Stimulated activated memory B cell treated with anti-CD40 and anti-IgM and Interleukin-4, amounts not matched to agents 10 μg/mL and 1 μg/mL and 100 μg/mL, for 72 hours (primary cell): ENCODE measurements at regions not wholly inside any gene's neighbourhood (a gene's known extent, or its start where the extent isn't known, plus 50 kb on each side); places are given as distances from the start of the nearest gene placed in this dataset.
"Not testable (repeated sequence)": the region's sequence is repeated elsewhere in the genome, so short reads cannot be mapped to it uniquely, and the experiment has no call there.

Experiments used
- ATAC-seq: fragments of 150-1000 bp; cut with Tn5 transposase; 2 replicates; pipeline ENCODE4 v1.10.0; 2021
- H3K27ac Mint-ChIP-seq: one replicate; pipeline ENCODE4 v1.8.0; 2022; ENCODE audit warnings: mild to moderate bottlenecking, mixed read lengths
- H3K27me3 Mint-ChIP-seq: one replicate; pipeline ENCODE4 v1.8.0; 2022; ENCODE audit warnings: mixed read lengths
- H3K36me3 Mint-ChIP-seq: one replicate; pipeline ENCODE4 v1.8.0; 2022; ENCODE audit warnings: mixed read lengths
- H3K4me1 Mint-ChIP-seq: one replicate; pipeline ENCODE4 v1.8.0; 2022; ENCODE audit warnings: mixed read lengths
- H3K4me3 Mint-ChIP-seq: one replicate; pipeline ENCODE4 v1.8.0; 2022; ENCODE audit warnings: mild to moderate bottlenecking, moderate library complexity, mixed read lengths
- H3K9me3 Mint-ChIP-seq: one replicate; pipeline ENCODE4 v1.8.0; 2022; ENCODE audit warnings: mixed read lengths

DNA sequence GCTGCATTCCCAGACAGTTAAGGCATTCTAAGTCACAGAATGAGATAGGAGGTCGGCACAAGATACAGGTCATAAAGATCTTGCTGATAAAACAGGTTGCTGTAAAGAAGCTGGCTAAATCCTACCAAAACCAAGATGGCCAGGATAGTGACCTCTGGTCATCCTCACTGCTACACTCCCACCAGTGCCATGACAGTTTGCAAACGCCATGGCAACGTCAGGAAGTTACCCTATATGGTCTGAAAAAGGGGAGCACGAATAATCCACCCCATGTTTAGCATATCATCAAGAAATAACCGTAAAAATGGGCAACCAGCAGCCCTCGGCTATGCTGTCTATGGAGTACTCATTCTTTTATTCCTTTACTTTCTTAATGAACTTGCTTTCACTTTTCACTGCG, 89.9 kb upstream of the TACR1 start:
- not testable (repeated sequence) for H3K27ac Mint-ChIP-seq, H3K27me3 Mint-ChIP-seq

DNA sequence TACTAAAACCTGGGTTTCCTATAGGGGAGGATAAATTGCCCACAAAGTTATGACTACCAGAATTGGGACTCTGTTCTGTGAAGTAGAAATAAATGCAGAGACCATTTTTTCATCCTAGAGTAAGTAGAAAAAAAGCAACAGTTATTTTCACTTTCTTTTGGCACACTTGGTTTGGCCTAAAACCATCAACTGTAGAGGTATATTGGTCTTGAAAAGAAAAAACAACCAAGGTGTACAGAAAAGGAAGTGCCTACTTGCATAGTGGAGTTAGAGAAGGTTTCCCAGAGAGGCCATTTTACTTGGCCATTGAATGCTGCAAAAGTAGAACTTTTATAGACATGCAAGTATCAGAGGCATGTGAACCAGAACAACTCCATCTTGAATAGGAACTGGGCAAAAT, 89.4 kb upstream of the TACR1 start:
- ATAC-seq, result no peak
- Mint-ChIP-seq H3K4me3 (no peak overlapping the region), H3K27me3 (no peaks in the 10 kb centered on the region), H3K36me3 (peaks cover 16% of the 10 kb centered on the region), H3K4me1 (peaks cover 15% of the 10 kb centered on the region), H3K9me3 (peaks cover 8% of the 10 kb centered on the region), H3K27ac (peak overlapping the region; percentile 24)

More for the DNA sequence above, 89.9 kb upstream of the TACR1 start:
- not testable (repeated sequence) for H3K4me3 Mint-ChIP-seq, ATAC-seq, H3K9me3 Mint-ChIP-seq
- peaks cover 15% of the 10 kb centered on the region for H3K4me1 Mint-ChIP-seq
- H3K36me3 Mint-ChIP-seq, result peaks cover 15% of the 10 kb centered on the region

- Mint-ChIP-seq H3K4me3 (no peak overlapping the region), H3K27me3 (no peaks in the 10 kb centered on the region), H3K9me3 (peaks cover 8% of the 10 kb centered on the region), H3K27ac (peak overlapping the region; percentile 24), H3K36me3 (peaks cover 20% of the 10 kb centered on the region), H3K4me1 (peaks cover 15% of the 10 kb centered on the region)
- no peak for ATAC-seq
Measured at GRCh38 chr2:75287624-75288316, 88.5 kb upstream of the TACR1 start.

- no peak overlapping the region for H3K27ac Mint-ChIP-seq
- peaks cover 26% of the 10 kb centered on the region for H3K36me3 Mint-ChIP-seq
- H3K4me3 Mint-ChIP-seq, result no peak overlapping the region
- H3K4me1 Mint-ChIP-seq, result peaks cover 15% of the 10 kb centered on the region
- peaks cover 7% of the 10 kb centered on the region for H3K9me3 Mint-ChIP-seq
- peak; percentile 50 for ATAC-seq
- H3K27me3 Mint-ChIP-seq, result no peaks in the 10 kb centered on the region
Measured at GRCh38 chr2:75284345-75284744, 85.0 kb upstream of the TACR1 start.

- Mint-ChIP-seq H3K9me3 (peaks cover 7% of the 10 kb centered on the region), H3K4me3 (no peak overlapping the region), H3K36me3 (peaks cover 44% of the 10 kb centered on the region), H3K4me1 (no peaks in the 10 kb centered on the region), H3K27ac (no peak overlapping the region), H3K27me3 (no peaks in the 10 kb centered on the region)
- no peak for ATAC-seq
Measured at GRCh38 chr2:75278821-75279379, 79.6 kb upstream of the TACR1 start.

- Mint-ChIP-seq H3K36me3 (peaks cover 39% of the 10 kb centered on the region), H3K27ac (no peak overlapping the region), H3K27me3 (no peaks in the 10 kb centered on the region), H3K4me3 (no peak overlapping the region), H3K9me3 (peaks cover 11% of the 10 kb centered on the region), H3K4me1 (no peaks in the 10 kb centered on the region)
- ATAC-seq, result no peak
Measured at GRCh38 chr2:75278314-75278713, 79.0 kb upstream of the TACR1 start.

DNA sequence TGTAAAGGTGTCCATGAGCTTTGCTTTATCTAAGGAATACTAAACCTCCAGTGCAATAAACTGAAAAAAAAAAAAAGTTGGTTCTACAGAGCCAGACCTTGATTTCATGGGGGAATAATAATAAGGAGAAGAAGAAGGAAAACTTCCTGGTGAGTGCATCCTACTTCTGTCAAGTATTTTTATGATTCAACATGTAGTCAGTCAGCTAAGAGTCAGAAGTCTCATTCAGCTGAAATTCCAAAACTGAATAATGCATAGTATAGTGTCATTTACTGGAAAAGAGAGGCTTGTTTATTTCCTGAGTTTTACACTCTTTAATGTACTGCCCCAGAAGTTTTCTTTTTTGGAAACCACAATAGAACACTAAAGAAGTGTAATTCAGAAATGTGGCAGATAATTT, 77.8 kb upstream of the TACR1 start:
- H3K4me1 Mint-ChIP-seq, result no peaks in the 10 kb centered on the region
- no peak overlapping the region for H3K4me3 Mint-ChIP-seq
- H3K9me3 Mint-ChIP-seq, result peaks cover 19% of the 10 kb centered on the region
- peaks cover 39% of the 10 kb centered on the region for H3K36me3 Mint-ChIP-seq
- H3K27ac Mint-ChIP-seq, result no peak overlapping the region
- H3K27me3 Mint-ChIP-seq, result no peaks in the 10 kb centered on the region
- ATAC-seq, result no peak

DNA sequence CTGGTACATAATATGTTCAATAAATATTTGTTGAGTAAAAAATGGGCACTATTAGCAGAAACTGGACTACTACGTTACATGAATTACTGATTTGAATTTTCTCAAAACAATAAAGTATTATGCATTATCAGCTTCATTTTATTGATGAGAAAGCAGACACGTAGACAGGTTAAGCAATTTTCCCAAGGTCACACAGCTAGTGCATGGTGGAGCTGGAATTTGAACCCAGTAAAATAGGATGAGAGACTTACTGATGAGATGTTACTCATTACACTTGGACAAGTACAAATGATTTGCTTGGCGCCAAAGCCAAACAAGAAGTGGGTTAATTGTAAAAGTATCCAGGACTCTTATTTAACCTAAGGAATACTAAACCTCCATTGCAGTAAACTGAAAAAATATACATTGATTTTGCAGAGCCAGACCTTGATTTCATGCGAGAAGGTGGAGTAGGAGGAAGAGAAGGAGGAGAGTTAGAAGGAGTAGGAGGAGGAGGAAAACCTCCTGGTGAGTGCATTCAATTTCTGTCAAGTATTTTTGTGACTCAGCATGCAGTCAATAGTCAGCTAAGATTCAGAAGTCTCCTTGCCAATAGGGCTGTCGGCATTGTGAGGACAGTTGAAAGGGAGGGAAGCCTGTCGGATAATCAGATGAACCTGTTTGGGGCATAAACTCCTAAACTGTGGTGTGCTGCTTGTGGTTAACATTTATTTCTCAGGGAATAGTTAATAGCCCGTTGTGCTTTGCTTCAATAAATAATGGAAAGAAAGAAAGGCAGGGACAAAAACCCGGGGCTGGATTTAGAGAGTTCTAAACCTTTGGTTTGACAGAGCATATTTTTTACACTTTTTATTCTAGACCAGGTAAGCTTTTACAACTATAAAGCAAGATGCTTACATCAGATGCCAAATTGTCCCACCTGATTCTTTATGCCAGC, 77.0 kb upstream of the TACR1 start:
- no peak overlapping the region for H3K4me3 Mint-ChIP-seq
- no peaks in the 10 kb centered on the region for H3K27me3 Mint-ChIP-seq
- peaks cover 16% of the 10 kb centered on the region for H3K9me3 Mint-ChIP-seq
- H3K4me1 Mint-ChIP-seq, result no peaks in the 10 kb centered on the region
- ATAC-seq, result no peak
- peaks cover 33% of the 10 kb centered on the region for H3K36me3 Mint-ChIP-seq
- no peak overlapping the region for H3K27ac Mint-ChIP-seq

GRCh38 chr2:75274936-75275335, 75.6 kb upstream of the TACR1 start:
- ATAC-seq, result no peak
- no peak overlapping the region for H3K4me3 Mint-ChIP-seq
- H3K27ac Mint-ChIP-seq, result no peak overlapping the region
- H3K27me3 Mint-ChIP-seq, result no peaks in the 10 kb centered on the region
- H3K36me3 Mint-ChIP-seq, result peaks cover 33% of the 10 kb centered on the region
- peaks cover 18% of the 10 kb centered on the region for H3K9me3 Mint-ChIP-seq
- H3K4me1 Mint-ChIP-seq, result no peaks in the 10 kb centered on the region

- no peak for ATAC-seq
- no peak overlapping the region for H3K4me3 Mint-ChIP-seq
- H3K27ac Mint-ChIP-seq, result no peak overlapping the region
- no peaks in the 10 kb centered on the region for H3K4me1 Mint-ChIP-seq
- no peaks in the 10 kb centered on the region for H3K27me3 Mint-ChIP-seq
- H3K36me3 Mint-ChIP-seq, result peaks cover 14% of the 10 kb centered on the region
- peaks cover 32% of the 10 kb centered on the region for H3K9me3 Mint-ChIP-seq
Measured at GRCh38 chr2:75268112-75268511, 68.8 kb upstream of the TACR1 start.

DNA sequence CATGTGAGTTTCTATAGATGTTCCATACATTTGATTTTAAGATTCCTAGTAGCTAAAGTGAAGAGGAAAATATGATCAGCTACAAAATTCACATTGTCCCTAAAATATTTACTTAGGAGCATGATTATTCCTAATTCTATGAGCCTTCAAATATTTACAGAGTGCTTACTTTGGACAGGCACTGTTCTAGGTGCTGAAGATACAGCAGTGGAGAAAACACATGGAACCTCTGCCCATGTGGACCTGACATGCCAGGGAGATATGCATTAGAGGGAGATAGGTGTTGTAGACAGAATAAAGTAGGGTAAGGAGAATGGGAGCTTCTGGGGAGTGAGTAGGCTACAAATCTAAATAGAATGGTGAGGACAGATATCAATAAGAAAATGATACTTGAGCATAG, 62.6 kb upstream of the TACR1 start:
- H3K4me3 Mint-ChIP-seq, result no peak overlapping the region
- ATAC-seq, result no peak
- H3K9me3 Mint-ChIP-seq, result peaks cover 42% of the 10 kb centered on the region
- H3K27ac Mint-ChIP-seq, result no peak overlapping the region
- no peaks in the 10 kb centered on the region for H3K27me3 Mint-ChIP-seq
- no peaks in the 10 kb centered on the region for H3K4me1 Mint-ChIP-seq
- H3K36me3 Mint-ChIP-seq, result peaks cover 34% of the 10 kb centered on the region

GRCh38 chr2:75260946-75261345, 61.6 kb upstream of the TACR1 start:
- Mint-ChIP-seq H3K27ac (no peak overlapping the region), H3K4me3 (no peak overlapping the region), H3K4me1 (peaks cover 6% of the 10 kb centered on the region), H3K36me3 (peaks cover 34% of the 10 kb centered on the region), H3K9me3 (peaks cover 40% of the 10 kb centered on the region), H3K27me3 (no peaks in the 10 kb centered on the region)
- no peak for ATAC-seq

DNA sequence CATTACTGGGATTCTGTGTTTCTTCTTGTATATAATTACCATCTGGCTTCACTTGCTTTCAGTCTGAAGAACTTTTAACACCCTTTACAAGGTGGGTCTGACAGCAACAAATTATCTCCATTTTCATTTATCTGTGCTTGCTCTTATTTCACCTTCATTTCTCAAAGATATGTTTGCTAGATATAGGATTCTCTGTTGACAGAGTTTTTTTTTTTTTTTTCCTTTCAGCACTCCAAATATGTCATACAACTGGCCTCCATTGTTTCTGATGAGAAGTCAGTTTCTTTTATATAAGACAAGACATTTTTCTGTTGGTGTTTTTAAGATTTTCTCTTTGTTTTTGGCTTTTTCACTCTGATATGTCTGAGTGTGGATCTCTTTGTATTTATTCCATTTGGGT, 59.3 kb upstream of the TACR1 start:
- no peaks in the 10 kb centered on the region for H3K27me3 Mint-ChIP-seq

DNA sequence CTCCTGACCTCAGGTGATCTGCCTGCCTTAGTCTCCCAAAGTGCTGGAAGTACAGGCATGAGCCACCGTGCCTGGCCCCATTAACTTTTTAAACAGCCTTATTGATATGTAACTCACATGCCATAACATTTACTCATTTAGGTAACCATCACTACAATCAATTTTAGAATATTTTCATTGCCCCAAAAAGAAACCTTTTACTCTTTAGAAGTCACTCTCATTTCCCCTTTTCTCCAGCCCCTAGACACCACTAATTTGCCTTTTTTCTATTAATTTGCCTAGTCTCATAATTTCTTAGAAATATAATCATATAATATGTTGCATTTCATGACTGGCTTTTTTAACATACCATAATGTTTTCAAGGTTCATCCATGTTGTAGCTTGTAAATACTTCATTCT, 57.2 kb upstream of the TACR1 start:
- H3K9me3 Mint-ChIP-seq, result peaks cover 14% of the 10 kb centered on the region
- ATAC-seq, result no peak
- peaks cover 7% of the 10 kb centered on the region for H3K36me3 Mint-ChIP-seq
- no peak overlapping the region for H3K4me3 Mint-ChIP-seq
- peaks cover 6% of the 10 kb centered on the region for H3K4me1 Mint-ChIP-seq
- H3K27me3 Mint-ChIP-seq, result no peaks in the 10 kb centered on the region
- no peak overlapping the region for H3K27ac Mint-ChIP-seq

More for the DNA sequence above, 59.3 kb upstream of the TACR1 start:
- Mint-ChIP-seq H3K9me3 (peaks cover 27% of the 10 kb centered on the region), H3K27ac (no peak overlapping the region), H3K4me3 (no peak overlapping the region), H3K36me3 (peaks cover 20% of the 10 kb centered on the region), H3K4me1 (peaks cover 6% of the 10 kb centered on the region)
- ATAC-seq, result no peak

- Mint-ChIP-seq H3K27me3 (no peaks in the 10 kb centered on the region), H3K9me3 (peaks cover 15% of the 10 kb centered on the region), H3K4me3 (no peak overlapping the region), H3K36me3 (peaks cover 12% of the 10 kb centered on the region), H3K27ac (no peak overlapping the region), H3K4me1 (peaks cover 6% of the 10 kb centered on the region)
- ATAC-seq, result no peak
Measured at GRCh38 chr2:75253526-75253925, 54.2 kb upstream of the TACR1 start.
